Right atrium auricular region (tissue), 2 donors: ENCODE measurements at regions not wholly inside any gene's neighbourhood (a gene's known extent, or its start where the extent isn't known, plus 50 kb on each side); places are given as distances from the start of the nearest gene placed in this dataset.
"Not testable (repeated sequence)": the region's sequence is repeated elsewhere in the genome, so short reads cannot be mapped to it uniquely, and the experiment has no call there.

ENCODE experiments used
- DNase-seq: peaks from one replicate; pipeline ENCODE4 v3.0.0-alpha.2; 2019; ENCODE audit warnings: low spot score
- H3K27ac ChIP-seq, 2 donors: fragments of 200-600 bp; sonication (generic); 1 replicate in 1 of 2; 2 replicates in 1 of 2; pipeline ENCODE4 v1.5.1; 2016 to 2019
- H3K27me3 ChIP-seq, 2 donors: fragments of 200-600 bp; sonication (generic); one replicate each; pipeline versions ENCODE4 v1.5.1 to v1.6.0; 2017 to 2019
- H3K36me3 ChIP-seq: fragments of 200-600 bp; sonication (generic); one replicate; pipeline ENCODE4 v1.5.1; 2016
- H3K4me1 ChIP-seq, 2 donors: fragments of 200-600 bp; sonication (generic); one replicate each; pipeline versions ENCODE4 v1.5.1 to v1.6.0; 2017 to 2019
- H3K4me3 ChIP-seq, 2 donors: fragments of 200-600 bp; sonication (generic); 1 replicate in 1 of 2; 2 replicates in 1 of 2; pipeline ENCODE4 v1.5.1; 2017 to 2019; ENCODE audit warnings: mild to moderate bottlenecking in 1 of 2, moderate library complexity in 1 of 2
- H3K9me3 ChIP-seq, 2 donors: fragments of 200-600 bp; sonication (generic); one replicate each; pipeline ENCODE4 v1.5.1; 2019
- CTCF ChIP-seq, 2 donors: fragments of 200-600 bp; sonication (generic); IDR thresholded peaks; one replicate each; pipeline ENCODE4 v1.5.1; 2019; ENCODE audit warnings: antibody characterized with exemption in 2 of 2

- no peak overlapping the region for H3K4me3 ChIP-seq
- DNase-seq = no peak
- no peaks in the 10 kb centered on the region for H3K9me3 ChIP-seq
- no peaks in the 10 kb centered on the region for H3K27me3 ChIP-seq
- no peak overlapping the region for H3K27ac ChIP-seq
- H3K4me1 ChIP-seq = no peaks in the 10 kb centered on the region
- no peaks in the 10 kb centered on the region for H3K36me3 ChIP-seq
- TF ChIP-seq CTCF (IDR thresholded peaks at IDR 0.05) = no peak
Observed at GRCh38 chr11:82194521-82194920, 539.1 kb downstream of the FAM181B start.

- no peak for TF ChIP-seq CTCF (IDR thresholded peaks at IDR 0.05)
- no peaks in the 10 kb centered on the region for H3K9me3 ChIP-seq
- no peaks in the 10 kb centered on the region for H3K36me3 ChIP-seq
- H3K4me3 ChIP-seq = no peak overlapping the region
- no peaks in the 10 kb centered on the region for H3K27me3 ChIP-seq
- no peaks in the 10 kb centered on the region for H3K4me1 ChIP-seq
- DNase-seq = no peak
- H3K27ac ChIP-seq = no peak overlapping the region
Observed at GRCh38 chr11:82191695-82192094, 542.0 kb downstream of the FAM181B start.

GRCh38 chr11:82185925-82186324 lies 547.7 kb downstream of the FAM181B start:
- Histone ChIP-seq H3K27me3 (no peaks in the 10 kb centered on the region), H3K9me3 (no peaks in the 10 kb centered on the region), H3K4me1 (no peaks in the 10 kb centered on the region), H3K36me3 (no peaks in the 10 kb centered on the region), H3K4me3 (no peak overlapping the region), H3K27ac (no peak overlapping the region)
- no peak for TF ChIP-seq CTCF (IDR thresholded peaks at IDR 0.05)
- no peak for DNase-seq

GRCh38 chr11:82184966-82185365 lies 548.7 kb downstream of the FAM181B start:
- TF ChIP-seq CTCF (IDR thresholded peaks at IDR 0.05) = no peak
- H3K27me3 ChIP-seq = no peaks in the 10 kb centered on the region
- H3K4me1 ChIP-seq = no peaks in the 10 kb centered on the region
- H3K9me3 ChIP-seq = no peaks in the 10 kb centered on the region
- H3K4me3 ChIP-seq = no peak overlapping the region
- no peak for DNase-seq
- H3K36me3 ChIP-seq = no peaks in the 10 kb centered on the region
- H3K27ac ChIP-seq = no peak overlapping the region

GRCh38 chr11:82183346-82183745 lies 550.3 kb downstream of the FAM181B start:
- no peak overlapping the region for H3K27ac ChIP-seq
- DNase-seq = no peak
- no peak overlapping the region for H3K4me3 ChIP-seq
- no peak for TF ChIP-seq CTCF (IDR thresholded peaks at IDR 0.05)
- no peaks in the 10 kb centered on the region for H3K27me3 ChIP-seq
- H3K4me1 ChIP-seq = no peaks in the 10 kb centered on the region
- H3K9me3 ChIP-seq = no peaks in the 10 kb centered on the region
- H3K36me3 ChIP-seq = no peaks in the 10 kb centered on the region

- not testable (repeated sequence) for H3K4me3 ChIP-seq, DNase-seq, H3K4me1 ChIP-seq, H3K36me3 ChIP-seq, H3K9me3 ChIP-seq, H3K27ac ChIP-seq, H3K27me3 ChIP-seq
Observed at GRCh38 chr11:82182697-82183096, 551.0 kb downstream of the FAM181B start.

DNA sequence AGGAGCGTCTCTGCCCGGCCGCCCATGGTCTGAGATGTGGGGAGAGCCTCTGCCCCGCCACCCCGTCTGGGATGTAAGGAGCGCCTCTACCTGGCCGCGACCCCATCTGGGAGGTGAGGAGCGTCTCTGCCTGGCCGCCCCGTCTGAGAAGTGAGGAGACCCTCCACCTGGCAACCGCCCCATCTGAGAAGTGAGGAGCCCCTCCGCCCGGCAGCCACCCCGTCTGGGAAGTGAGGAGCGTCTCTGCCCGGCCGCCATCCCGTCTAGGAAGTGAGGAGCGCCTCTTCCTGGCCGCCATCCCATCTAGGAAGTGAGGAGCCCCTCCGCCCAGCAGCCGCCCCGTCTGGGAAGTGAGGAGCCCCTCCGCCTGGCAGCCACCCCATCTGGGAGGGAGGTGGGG lies 551.9 kb downstream of the FAM181B start:
- DNase-seq = not testable (repeated sequence)

More for the DNA sequence above, 551.9 kb downstream of the FAM181B start:
- H3K4me1 ChIP-seq, H3K4me3 ChIP-seq, H3K9me3 ChIP-seq, H3K36me3 ChIP-seq, H3K27ac ChIP-seq, H3K27me3 ChIP-seq: not testable (repeated sequence)
